Epithelial cell of proximal tubule (primary cell): ENCODE measurements at regions not wholly inside any gene's neighbourhood (a gene's known extent, or its start where the extent isn't known, plus 50 kb on each side); places are given as distances from the start of the nearest gene placed in this dataset.

Source experiments
- DNase-seq: peaks from one replicate; pipeline ENCODE4 v3.0.0-alpha.2; 2011; ENCODE audit warnings: low read depth
- H3K4me3 ChIP-seq: 2 replicates; pipeline ENCODE4 v1.5.1; 2011; ENCODE audit warnings: low read depth, mild to moderate bottlenecking, low read length
- TF ChIP-seq, protein P1 (sequence below): conservative IDR thresholded peaks from 2 replicates; pipeline ENCODE4 v1.5.1; 2012; ENCODE audit warnings: low read depth, mild to moderate bottlenecking, low read length

- no peak overlapping the region for H3K4me3 ChIP-seq
- TF ChIP-seq, protein P1, sequence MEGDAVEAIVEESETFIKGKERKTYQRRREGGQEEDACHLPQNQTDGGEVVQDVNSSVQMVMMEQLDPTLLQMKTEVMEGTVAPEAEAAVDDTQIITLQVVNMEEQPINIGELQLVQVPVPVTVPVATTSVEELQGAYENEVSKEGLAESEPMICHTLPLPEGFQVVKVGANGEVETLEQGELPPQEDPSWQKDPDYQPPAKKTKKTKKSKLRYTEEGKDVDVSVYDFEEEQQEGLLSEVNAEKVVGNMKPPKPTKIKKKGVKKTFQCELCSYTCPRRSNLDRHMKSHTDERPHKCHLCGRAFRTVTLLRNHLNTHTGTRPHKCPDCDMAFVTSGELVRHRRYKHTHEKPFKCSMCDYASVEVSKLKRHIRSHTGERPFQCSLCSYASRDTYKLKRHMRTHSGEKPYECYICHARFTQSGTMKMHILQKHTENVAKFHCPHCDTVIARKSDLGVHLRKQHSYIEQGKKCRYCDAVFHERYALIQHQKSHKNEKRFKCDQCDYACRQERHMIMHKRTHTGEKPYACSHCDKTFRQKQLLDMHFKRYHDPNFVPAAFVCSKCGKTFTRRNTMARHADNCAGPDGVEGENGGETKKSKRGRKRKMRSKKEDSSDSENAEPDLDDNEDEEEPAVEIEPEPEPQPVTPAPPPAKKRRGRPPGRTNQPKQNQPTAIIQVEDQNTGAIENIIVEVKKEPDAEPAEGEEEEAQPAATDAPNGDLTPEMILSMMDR: no peak
- no peak for DNase-seq
Measured at GRCh38 chr9:88930716-88931115, 60.6 kb upstream of the S1PR3 start.

DNA sequence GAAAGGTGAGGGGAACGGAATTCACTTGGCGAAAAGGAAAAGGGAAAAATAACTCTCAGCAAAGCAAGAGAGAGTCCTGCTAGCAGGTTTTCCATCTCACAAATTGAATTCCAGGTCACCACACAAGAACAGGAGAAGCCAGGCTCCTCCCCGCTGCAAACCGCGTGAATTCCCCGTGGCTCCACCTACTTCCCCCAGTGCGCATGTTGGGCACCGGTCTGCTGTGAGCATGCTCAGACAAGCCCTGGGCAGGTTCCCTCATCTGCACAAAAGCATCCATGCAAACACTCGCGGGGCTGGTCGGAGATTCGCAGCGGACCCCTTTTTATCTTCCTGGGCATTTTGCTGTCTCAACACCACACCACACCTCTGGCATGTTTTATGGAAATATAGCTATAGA lies 58.5 kb upstream of the S1PR3 start:
- TF ChIP-seq, protein P1: no peak
- no peak overlapping the region for H3K4me3 ChIP-seq
- DNase-seq: no peak

DNA sequence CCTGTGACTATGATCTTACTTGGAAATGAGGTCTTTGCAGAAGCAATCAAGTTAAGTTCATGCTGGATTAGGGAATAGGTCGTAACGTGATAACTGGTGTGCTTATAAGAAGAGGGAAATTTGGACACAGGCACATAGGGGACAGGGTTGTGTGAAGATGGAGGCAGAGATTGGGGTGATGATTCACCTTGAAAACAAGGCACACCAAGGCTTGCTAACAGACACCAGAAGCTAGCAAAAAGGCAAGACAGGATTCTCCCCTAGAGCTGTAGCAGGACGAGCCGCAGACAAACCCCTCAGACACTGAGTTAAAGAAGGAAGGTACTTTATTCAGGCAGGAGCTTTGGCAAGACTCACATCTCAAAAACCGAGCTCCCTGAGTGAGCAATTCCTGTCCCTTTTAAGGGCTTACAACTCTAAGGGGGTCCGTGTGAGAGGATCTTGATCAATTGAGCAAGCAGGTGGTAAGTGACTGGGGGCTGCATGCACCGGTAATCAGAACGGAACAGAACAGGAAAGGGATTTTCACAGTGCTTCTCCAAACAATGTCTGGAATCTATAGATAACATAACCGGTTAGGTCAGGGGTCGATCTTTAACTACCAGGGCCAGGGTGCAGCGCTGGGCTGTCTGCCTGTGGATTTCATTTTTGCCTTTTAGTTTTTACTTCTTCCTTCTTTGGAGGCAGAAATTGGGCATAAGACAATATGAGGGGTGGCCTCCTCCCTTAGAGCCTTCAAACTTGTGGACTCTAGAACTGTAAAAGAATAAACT lies 57.5 kb upstream of the S1PR3 start:
- TF ChIP-seq, protein P1: no peak
- DNase-seq: no peak
- H3K4me3 ChIP-seq: no peak overlapping the region

DNA sequence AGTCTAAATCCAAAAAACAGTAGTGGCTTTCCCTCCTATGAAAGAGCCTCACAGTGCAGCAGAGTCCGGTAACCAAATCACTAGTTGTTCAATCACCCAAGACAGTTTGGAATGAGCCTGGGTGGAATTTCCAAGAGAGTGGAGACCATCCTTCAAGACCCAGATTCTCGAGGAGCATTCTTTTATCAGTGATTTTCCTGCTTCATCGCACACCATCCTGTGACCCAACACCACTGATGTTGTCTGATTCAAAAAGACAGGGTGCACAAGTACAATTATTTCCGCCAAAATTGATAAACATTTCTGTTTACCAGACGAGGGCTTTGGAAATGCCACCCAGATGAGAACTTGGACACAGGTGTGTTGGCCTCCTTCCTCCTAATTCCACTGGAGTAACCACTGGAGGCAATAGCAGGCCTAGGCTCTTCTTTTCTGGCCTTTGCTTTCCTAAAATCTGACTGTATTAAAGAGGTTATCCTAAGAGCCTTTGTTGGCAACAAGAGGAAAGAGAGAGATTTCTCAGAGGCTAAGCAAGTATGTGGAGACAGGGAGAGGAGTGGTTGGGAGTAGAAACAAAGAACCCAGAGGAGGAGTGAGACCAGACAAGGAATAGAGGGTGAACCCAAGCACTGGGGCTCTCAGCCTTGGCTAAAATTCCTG lies 56.3 kb upstream of the S1PR3 start:
- H3K4me3 ChIP-seq: no peak overlapping the region
- TF ChIP-seq, protein P1: no peak

GRCh38 chr9:88936132-88936531 lies 55.1 kb upstream of the S1PR3 start:
- no peak for DNase-seq
- H3K4me3 ChIP-seq: no peak overlapping the region
- TF ChIP-seq, protein P1: no peak

More for the DNA sequence above, 56.3 kb upstream of the S1PR3 start:
- DNase-seq: no peak

DNA sequence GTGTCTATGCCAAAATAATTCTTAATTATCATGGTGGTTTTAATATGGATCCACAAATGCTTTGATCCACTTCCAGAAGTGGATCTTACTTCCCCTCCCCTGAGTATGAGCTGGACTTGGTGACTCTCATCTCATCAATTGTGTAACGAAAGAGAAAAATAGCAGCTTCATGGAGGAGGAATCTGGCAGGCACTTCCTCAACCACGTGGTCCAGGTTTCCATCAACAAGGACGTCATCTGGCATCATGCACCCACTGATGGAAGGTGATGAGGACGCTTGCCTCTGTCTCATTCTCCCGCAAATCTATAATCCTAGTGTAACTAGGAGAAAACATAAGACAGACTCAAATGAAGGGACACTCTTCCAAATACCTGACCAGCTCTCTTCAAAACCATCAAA lies 54.6 kb upstream of the S1PR3 start:
- TF ChIP-seq, protein P1: no peak
- H3K4me3 ChIP-seq: no peak overlapping the region
- DNase-seq: no peak
